Activated CD4-positive, alpha-beta T cell treated with anti-CD3 and anti-CD28 coated beads, Interleukin-2, amount 50 U/mL, for 1 hour (primary cell): ENCODE measurements at regions not wholly inside any gene's neighbourhood (a gene's known extent, or its start where the extent isn't known, plus 50 kb on each side); places are given as distances from the start of the nearest gene placed in this dataset.

Source experiments
- DNase-seq: peaks from one replicate; pipeline ENCODE4 v3.0.0-alpha.2; 2020

DNA sequence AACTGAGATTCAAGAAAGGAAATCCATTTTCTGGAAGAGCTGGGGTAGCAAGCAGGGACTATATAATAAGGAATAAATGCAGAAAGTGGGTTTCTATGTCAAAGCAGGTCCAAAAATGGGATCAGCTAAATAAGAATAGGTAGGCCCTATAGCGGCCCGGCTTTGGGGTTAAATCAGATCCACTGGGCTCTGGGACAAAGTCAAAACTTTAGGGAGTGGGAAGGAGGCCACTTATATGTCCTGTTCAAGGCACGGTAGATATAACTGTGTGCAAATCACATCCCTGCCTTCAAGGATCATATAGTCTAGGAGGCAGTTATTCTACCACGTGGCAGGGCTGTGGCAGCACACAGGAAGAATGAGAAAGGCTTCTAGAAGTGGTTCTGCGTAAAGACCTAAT is 191.4 kb upstream of the CDYL start:
- no peak for DNase-seq

DNA sequence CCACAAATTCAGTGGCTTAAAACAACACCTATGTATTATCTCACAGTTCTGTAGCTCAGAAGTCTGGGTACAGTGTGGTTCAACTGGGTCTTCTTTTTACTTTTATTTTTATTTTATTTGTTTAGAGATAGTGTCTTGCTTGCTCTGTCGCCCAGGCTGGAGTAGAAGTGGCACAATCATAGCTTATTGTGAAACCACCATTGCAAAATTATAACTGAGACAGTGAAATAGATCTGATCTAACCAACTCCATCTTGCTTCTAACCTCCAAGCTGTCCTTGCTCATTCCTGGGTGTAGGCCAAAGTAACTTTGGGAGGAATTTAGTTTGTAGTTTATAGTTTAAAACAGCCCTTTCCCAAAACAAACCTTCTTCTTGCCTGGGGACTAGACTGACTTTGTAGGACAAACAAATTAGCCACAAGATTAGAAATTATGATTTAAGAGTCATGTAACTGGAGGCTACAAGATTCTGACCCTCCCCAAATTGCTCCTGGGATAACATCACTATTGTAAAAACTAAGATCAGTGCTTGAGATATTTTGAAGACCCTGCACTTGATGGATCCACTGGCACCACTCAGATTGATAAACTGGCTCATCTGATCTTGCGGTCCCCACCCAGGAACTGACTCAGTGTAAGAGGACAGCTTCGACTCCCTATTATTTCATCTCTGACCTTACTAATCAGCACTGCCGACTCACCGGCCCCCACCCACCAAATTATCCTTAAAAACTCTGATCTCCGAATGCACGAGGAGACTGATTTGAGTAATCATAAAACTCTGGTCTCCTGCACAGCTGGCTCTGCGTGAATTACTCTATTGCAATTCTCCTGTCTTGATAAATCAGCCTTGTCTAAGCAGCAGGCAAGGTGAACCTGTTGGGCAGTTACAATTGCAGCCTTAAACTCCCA is 193.4 kb upstream of the CDYL start:
- no peak for DNase-seq

DNA sequence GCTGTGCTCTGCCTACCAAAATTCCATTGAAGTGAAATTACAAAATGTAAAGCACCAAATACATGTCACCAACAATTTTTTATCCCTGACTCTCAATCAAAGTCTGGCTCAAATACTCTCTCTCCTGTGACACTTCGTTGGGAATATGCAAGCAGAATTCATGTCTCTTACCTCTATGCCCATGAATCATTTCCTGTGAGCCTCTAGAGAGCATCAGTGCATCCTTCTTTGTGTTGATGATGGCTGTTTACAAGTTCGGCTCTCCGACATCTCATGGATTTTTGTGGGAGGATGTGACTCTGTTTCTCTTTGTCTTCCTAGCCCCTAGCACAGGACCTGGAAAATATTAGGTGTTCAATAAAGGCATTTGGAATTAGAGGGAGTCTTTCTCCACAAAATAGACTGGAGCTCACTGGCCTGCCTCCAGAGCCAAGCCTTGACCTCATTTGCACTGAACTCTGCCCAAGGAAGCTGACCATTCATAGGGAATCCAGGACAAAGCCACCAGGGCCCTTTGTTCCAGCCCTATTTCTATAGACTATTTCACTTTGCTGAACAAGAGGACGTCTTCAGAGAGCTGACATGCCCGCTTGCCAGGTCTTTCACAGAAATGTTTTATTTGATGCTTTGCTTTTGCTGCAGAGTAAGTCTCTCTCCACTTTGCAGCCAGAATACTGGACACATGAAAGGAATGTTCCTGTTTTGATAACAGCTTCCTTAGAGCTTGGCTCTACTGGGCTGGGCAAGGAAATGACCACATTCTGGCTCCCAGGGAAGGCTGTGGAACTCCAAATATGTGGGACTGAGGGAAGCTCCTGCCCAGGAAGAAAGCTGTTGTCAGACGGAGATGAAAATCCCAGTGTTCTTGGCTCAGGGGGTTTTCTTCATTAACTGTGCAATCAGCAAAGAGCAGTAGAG is 194.5 kb upstream of the CDYL start:
- no peak for DNase-seq

DNA sequence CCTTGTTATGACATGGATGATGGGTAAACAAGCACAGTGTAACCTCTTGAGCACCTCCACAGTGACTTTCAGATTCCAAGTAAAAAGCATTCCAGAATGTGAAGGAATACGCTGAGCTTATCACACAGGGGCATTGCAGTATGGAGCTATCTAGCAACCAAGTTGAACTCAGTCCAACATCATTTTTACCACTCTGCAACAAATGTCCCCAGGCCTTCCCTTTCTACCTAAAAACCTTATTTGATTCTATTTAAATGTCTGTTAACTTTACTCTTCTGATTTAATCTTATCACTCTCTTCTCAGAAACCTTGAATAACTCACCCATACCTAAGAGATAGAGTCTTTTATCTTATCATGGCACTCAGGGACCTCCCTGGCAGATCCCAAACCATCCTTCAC is 195.8 kb upstream of the CDYL start:
- no peak for DNase-seq

DNA sequence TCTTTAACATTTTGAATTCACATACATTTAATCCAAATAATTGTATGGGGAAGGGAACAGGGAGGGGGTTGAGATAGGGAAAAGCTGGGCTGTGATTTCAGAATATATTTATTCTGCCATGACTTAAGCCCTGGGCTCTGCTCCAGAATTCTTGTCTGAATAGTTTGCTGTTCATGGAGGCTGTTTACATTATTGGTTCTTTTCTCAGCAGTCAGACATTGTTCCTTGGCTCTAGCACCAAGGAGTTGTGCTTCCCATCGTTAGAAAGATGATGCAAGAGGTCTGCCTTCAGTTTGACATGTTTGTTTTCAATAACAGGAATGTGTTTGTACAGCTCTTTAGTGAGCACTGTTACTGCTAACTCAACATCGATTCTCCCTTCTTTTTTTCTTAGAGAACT is 198.8 kb upstream of the CDYL start:
- no peak for DNase-seq

DNA sequence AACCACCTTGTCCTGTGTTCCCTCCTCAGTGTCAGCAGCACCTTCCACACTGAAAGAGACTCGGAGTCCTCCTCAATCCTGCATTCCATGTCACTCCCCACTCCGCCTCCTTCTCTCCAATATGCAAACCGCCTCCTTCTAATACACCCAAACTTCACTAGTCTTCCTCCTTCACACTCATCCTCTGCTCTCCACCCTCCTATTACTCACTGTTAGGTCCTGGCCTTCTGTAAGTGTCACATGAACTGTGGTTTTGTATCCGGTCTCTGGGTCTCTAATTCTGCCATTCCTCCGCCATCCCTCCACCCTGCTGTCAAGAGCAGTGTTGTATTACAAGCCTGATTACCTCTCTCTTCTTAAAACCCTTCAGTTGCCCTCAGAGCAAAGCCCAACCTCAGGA is 200.5 kb upstream of the CDYL start:
- DNase-seq, result no peak

DNA sequence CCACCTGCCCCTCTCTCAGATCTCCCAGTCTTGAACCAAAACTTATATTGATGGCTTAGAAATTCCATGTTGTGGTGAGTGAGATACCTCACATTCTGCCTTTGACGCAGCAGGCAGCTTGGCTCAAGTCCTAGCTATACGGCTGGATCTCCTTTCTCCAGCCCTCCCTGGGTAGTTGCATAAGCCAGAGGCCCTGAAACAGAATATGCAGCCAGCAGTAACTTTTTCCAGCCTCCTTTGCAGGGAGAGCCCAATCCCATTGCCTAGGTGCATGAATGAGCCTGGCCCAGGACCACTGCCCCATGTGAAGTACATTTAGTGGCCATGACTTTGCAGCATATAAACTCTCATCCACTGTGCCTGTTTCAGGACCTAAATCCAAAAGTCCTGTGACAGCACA is 202.2 kb upstream of the CDYL start:
- no peak for DNase-seq

DNA sequence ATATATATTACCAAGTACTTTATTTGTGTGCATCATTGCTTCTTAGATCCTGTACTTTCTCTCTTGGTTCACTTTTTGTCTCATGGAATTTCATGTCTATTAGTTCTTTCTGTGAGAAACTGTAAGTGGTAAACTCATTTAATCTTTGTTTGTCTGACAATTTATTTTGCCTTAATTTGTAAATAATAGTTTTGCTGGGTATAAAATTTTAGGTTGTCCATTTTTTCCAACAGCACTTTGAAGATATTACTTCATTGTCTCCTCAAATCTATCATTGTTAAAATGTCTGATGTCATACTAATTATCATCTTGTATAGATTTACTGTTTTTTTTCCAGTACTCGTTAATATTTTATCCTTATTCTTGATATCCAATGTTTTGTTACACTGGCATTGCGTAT is 205.2 kb upstream of the CDYL start:
- DNase-seq, result no peak

DNA sequence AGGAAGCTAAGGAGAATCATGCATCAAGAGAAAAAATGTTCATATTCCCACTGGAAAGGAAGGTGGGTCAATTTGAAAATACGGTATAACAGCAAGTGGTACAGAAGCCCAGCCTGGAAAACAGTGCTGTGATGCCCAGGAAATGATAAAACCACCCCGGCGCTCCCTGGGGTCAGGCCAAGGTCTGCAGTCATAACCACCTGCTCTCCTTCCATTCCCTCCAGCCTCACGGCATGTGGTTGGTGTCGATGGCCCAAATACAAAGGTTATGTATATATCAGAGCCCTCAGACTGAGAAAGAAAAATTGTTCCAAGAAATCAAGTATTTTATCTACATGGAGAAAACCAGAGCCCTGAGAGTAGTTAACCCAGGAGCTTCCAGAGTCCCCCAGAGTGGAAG is 208.1 kb upstream of the CDYL start:
- DNase-seq, result no peak

DNA sequence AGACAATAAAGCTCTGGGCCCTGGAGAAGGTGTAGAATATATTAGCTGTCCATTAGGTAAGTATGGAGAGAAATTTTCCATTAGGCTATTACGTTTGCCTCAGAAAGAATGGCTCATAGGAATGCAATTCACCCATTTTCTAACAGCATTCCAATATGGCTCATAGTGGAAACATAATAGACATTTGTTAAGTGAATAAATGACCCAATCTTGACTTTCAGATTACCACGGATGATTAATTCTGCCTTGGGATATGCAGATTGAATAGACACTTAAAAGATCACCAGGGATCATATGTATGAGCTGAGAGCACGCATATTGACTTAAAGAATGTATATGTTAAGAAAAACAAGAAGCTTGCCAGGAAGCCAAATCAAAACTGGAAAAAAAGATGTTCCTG is 209.1 kb upstream of the CDYL start:
- DNase-seq, result no peak

DNA sequence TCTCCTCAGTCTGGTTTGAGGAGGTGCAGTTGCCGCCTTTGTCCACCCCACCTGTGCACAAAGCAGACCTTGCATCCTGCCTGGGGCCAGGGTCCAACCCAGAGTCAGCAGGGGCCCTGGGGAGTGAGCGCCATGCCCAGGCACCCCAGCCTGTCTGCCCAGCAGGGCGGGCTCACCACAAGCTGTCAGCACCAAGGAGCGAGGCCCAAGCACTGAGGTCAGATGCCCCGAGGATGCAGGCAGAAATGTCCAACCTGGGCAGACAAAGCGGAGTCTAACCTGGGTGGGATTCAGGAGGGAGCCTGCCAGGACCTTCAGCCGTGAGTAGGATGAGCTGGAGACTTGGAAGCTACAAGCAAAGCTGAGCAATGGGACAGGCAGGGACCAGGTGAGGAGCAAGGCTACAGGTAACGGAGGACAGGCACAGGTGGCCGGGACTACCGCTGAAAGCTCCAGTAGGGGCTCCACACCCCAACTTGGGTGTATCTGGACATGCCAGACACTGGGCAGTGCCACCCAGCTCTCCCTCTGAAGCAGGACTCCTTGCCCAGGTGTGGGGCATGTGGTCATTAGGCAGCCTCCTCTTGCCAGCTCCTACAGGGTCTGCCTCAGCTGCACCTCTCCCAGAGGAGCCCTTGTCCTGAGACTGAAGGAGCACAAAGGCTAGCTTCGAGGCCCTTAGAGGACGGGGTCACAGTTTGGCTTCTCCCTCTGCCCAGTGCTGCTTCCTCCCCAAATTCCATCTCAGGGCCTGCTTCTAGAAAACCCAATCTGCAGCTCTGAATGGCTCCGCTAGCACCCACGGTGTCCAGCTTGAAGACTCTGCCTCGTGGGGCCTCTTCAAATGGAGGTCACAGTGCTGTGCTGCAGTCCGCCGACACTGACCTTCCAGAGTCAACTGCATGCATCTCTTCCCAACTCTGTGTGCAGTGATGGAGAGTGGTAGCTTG is 210.6 kb upstream of the CDYL start:
- DNase-seq, result no peak

DNA sequence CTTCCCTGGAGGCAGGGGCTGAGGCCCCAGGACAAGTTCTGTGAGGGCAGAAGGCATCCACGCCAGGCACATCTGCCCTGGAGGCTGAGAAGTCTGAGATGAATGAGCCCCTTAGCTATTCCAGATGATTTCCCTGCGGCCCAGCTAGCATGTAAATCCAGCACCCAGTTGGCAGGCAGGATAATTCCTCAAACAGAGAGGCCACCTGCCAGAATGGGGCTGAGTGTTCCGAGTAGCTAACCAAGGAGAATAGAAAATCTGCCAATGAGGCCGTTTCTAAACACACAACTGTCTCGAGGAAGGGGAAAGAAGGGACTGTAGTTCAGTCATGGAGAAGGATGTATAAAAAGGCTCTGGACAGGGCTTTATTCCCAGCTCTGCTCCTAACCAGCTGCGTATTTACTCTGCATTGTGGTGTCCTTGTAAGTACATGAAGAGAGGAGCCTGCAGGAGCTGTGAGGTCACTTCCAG is 211.4 kb upstream of the CDYL start:
- DNase-seq, result no peak

DNA sequence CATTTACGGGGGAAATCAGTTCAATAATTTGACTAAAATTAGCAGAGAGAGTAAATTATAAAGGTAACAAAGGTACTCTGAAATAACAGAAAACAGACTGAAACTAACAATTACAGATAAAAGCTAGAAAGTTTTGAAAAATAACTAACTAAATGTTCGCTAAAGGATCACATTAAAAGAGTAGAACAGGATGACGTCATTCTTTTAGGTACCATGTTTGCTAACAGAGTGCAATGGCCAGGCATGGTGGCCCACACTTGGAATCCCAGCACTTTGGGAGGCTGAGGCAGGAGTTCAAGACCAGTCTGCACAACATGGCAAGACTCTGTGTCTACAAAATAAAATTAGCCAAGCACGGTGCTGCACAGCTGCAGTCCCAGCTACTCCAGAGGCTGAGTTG is 212.3 kb upstream of the CDYL start:
- no peak for DNase-seq

DNA sequence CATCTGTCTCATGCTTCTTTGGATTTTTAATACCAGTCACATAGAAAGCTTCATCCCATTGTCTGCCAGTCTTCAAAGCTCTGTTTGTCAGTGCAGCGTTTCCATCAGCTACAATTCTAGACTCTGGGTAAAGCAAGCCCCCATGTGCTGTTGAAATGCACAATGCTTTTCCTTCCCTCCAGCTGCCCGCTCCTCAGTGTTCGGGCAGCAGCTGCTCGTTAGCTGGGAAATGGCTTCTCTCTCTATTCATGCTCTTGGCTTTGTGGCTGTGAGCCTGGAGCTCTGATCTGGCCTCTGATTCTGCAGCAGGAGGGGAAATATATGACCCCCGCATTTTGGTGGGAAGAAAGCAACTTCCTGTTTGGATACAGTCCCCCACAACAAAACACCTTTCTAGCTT is 213.0 kb upstream of the CDYL start:
- no peak for DNase-seq

DNA sequence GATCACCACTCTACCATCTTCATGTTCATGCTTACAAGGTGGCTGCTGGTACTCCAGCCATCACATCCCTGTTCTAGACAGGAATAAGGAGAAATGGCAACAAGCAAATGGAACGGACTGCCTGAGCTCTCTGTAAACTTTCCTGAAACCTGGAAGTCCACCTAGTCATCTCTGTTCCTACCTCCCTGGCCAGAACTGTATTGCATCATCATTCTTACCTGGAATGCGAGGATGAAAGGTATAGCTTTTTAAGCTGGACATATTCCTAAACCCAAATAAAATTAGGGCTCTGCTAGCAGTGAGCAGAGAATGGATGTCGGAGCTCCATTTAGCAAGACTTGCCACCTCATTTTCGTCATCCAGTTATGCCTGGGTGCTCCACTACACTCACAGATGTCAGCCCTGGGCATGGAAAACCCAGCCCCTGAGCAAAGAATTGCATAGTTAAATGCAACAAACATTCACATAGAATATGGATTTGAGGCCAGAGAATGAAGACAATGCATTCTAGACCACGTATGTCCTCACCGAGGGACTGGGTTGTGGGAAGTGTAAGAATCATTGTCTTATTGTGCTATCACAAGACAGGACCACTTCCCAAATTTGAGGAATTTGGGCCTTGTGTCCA is 214.3 kb upstream of the CDYL start:
- DNase-seq, result no peak

DNA sequence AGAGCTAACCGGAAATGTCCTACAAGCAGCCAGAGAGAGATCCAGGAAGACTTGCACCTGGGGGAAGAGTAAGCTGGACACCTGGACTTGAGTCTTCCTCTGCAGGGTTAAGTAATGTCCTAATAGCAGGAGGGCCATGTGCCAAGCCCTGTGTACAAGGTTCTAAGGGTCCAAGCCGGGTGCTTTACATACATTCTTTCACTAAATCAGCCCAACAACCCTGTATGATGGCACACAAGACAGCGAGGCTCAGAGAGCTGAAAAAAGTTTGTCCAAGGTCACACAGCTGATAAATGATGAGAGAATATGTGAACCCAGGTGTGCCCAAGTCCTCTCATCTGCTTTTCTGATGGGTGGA is 215.1 kb upstream of the CDYL start:
- DNase-seq, result no peak

DNA sequence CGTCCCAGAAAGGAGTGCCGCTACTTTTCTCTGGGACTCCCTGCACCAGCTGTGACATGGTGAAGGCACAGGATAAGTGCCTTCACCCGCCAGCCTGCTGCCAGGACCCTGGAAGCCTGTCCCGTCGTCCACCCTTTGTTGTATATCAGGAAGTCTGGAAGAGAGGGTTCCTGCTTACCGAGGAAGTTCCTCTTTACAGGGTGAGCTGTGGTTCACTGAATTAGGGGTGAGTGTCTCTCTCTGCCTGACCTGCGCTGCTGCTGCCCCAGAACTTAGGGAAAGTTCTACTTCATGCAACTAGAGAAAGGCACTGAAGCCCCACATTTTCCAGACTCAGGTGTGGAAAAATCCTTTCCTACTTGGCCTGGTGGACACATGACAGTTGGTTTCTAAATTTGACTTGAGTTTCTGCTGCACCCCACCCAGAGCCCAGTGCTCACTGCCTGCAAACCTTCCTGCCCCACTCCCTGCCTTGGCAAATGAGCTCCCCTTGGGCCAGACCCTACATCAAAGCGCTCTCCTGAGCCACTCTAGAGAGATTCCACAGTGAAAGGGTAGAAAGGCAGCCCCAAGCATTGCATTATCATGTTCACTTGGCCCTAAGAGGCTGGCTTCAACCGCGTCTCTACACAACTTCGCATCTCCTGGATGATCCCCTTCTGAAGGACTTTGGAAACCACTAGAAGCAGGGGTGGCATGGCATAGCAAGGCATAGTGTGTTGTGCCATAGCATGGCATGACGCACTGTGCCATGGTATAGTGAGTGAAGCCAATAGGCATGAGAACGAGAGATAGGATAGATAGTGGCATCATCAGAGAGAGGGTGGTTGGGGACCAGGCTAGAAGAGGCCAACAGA is 215.8 kb upstream of the CDYL start:
- no peak for DNase-seq

DNA sequence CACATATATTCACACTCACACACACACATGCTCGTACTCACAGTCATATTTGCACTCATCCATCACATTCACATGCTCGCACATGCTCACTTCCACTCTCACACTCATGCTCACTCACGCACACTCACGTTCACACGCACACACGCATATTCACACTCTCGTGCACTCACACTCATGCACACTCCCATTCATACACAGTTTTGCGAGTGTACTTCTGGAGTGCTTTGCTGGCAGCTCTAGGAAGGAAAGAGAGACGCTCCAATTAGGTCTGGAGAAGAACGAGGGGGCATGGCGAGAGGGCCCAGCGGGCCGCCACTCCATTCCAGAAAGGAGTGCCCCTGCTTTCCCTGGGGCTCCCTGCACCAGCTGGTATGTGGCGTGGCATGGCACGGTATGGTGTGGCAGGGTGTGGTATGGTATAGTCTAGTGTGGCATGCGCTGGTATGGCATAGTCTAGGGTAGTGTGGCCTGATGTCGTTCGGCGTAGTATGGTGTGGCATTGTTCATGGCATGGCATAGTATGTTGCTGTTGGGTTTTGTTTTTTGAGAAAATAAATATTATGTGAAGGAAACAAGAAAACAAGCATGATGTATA is 216.8 kb upstream of the CDYL start:
- no peak for DNase-seq

DNA sequence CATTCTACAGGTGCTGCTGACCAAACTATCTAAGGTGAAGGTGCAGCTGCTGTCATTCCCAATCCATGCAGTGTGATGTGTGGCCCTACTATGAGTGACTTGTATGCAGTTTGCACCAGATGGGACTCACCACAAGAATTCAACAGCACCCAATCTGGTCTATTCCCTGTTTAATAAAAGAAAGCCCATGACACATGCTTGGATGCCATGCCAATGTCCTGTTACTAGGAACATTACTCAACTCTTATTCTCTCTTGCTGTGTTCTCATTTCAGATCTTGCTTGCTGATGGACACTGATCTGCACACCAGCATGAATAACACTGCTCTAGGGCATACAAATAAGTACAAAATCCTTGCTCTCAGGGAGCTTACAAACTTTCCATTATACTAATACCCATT is 221.6 kb upstream of the CDYL start:
- no peak for DNase-seq

DNA sequence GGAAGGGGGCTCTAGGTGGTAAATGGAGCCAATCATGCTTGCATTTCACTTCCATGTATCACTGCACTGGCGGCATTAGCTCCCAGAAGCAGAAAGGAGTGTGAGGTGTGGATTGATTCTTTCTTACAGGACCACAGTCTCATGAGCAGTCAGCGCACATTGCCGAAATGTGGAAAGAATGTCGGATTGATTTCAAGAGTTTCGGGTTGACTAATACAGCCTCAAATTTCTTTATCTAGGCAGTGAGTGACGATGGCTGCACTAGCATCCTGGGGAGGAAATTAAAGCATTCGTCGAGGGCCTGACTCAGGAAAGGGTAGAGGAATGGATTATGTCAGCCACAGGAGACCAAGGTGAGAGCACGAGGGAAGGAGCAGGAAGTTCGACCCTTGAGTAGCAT is 222.8 kb upstream of the CDYL start:
- no peak for DNase-seq

DNA sequence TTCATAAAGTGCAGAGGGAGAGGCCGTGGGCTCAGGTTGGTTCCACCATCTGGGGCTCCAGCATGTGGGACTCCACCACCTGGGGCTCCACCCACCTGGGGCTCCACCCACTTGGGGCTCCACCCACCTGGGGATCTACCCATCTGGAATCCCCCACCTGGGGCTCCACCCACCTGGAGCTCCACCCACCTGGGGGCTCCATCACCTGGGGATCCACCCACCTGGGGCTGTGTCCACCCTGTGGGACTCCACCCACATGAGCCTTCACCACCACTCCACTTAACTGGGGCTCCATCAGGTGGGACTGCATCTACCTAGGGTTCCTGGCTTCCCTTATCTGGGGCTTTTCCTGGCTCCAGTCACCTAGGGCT is 226.0 kb upstream of the CDYL start:
- DNase-seq, result no peak
